Fibroblast of lung (primary cell): ENCODE measurements at regions not wholly inside any gene's neighbourhood (a gene's known extent, or its start where the extent isn't known, plus 50 kb on each side); places are given as distances from the start of the nearest gene placed in this dataset.

Experiments
- DNase-seq, 2 donors: peaks; one replicate each; pipeline versions ENCODE4 v3.0.0 to v3.0.0-alpha.2; 2010; ENCODE audit warnings: low read depth in 2 of 2
- H2AFZ ChIP-seq: 2 replicates; pipeline ENCODE4 v1.5.1; 2012; ENCODE audit warnings: low read length, control low read depth, inconsistent platforms
- H3K27ac ChIP-seq: 2 replicates; pipeline ENCODE4 v1.5.1; 2011; ENCODE audit warnings: low read length, control low read depth; ENCODE audit not compliant: insufficient read depth
- H3K27me3 ChIP-seq: 2 replicates; pipeline ENCODE4 v1.5.1; 2011; ENCODE audit warnings: mild to moderate bottlenecking, low read length; ENCODE audit not compliant: control insufficient read depth, insufficient read depth
- H3K36me3 ChIP-seq: 2 replicates; pipeline ENCODE4 v1.5.1; 2011; ENCODE audit warnings: low read length; ENCODE audit not compliant: control insufficient read depth, insufficient read depth
- H3K4me1 ChIP-seq: 2 replicates; pipeline ENCODE4 v1.5.1; 2011; ENCODE audit warnings: low read length; ENCODE audit not compliant: control insufficient read depth, insufficient read depth; ENCODE audit errors: extremely low read depth
- H3K4me2 ChIP-seq: 2 replicates; pipeline ENCODE4 v1.5.1; 2011; ENCODE audit warnings: low read length, control low read depth; ENCODE audit not compliant: insufficient read depth; ENCODE audit errors: extremely low read depth
- H3K4me3 ChIP-seq, 4 experiments: fragments of 200-600 bp in 1 of 4; sonication (generic) in 1 of 4; replicated peaks in 1 of 4; 2 replicates each; pipeline ENCODE4 v1.5.1; 2011 to 2016; ENCODE audit warnings: low read length in 4 of 4, low read depth in 3 of 4, mild to moderate bottlenecking in 3 of 4, control low read depth in 2 of 4, inconsistent platforms in 1 of 4, mixed read lengths in 1 of 4; ENCODE audit not compliant: insufficient read depth in 1 of 4; ENCODE audit errors: control extremely low read depth in 1 of 4
- H3K79me2 ChIP-seq: 2 replicates; pipeline ENCODE4 v1.5.1; 2012; ENCODE audit warnings: mild to moderate bottlenecking, low read length, inconsistent platforms; ENCODE audit not compliant: control insufficient read depth, insufficient read depth
- H3K9ac ChIP-seq: 2 replicates; pipeline ENCODE4 v1.5.1; 2011; ENCODE audit warnings: mild to moderate bottlenecking, low read length, control low read depth; ENCODE audit not compliant: insufficient read depth
- H3K9me3 ChIP-seq: 2 replicates; pipeline ENCODE4 v1.5.1; 2012; ENCODE audit warnings: low read depth, low read length; ENCODE audit not compliant: control insufficient read depth, insufficient read depth
- H4K20me1 ChIP-seq: 2 replicates; pipeline ENCODE4 v1.5.1; 2011; ENCODE audit warnings: low read length; ENCODE audit not compliant: control insufficient read depth, insufficient read depth; ENCODE audit errors: extremely low read depth
- CTCF ChIP-seq, 2 donors: IDR thresholded peaks in 1 of 2; conservative IDR thresholded peaks in 1 of 2; 1 replicate in 1 of 2; 2 replicates in 1 of 2; pipeline ENCODE4 v1.5.1; 2011 to 2012; ENCODE audit warnings: low read length in 2 of 2, control low read depth in 1 of 2, inconsistent platforms in 1 of 2, low read depth in 1 of 2, mild to moderate bottlenecking in 1 of 2
- EZH2 ChIP-seq: IDR thresholded peaks from 2 replicates; pipeline ENCODE4 v1.5.1; 2012; ENCODE audit warnings: low read length, control low read depth, mild to moderate bottlenecking; ENCODE audit errors: missing control alignments

- Histone ChIP-seq H2AFZ (no peak overlapping the region), H3K9me3 (no peaks in the 10 kb centered on the region), H3K4me2 (no peak overlapping the region), H4K20me1 (no peaks in the 10 kb centered on the region), H3K9ac (no peak overlapping the region), H3K4me1 (no peaks in the 10 kb centered on the region), H3K27me3 (no peaks in the 10 kb centered on the region), H3K27ac (no peak overlapping the region), H3K4me3 (no peak overlapping the region), H3K79me2 (no peaks in the 10 kb centered on the region), H3K36me3 (no peaks in the 10 kb centered on the region)
- no peak for DNase-seq
- no peak for TF ChIP-seq CTCF (conservative IDR thresholded peaks at IDR 0.05 in 1 of 2, IDR thresholded peaks at IDR 0.05 in 1 of 2; ENCODE audit: low read depth in 1 of 2, low read length in 2 of 2)
- TF ChIP-seq EZH2 = no peak
These were observed 952.0 kb upstream of the MBL2 start for GRCh38 chr10:53724581-53724980.

- no peak overlapping the region for H3K9ac ChIP-seq
- no peak for TF ChIP-seq EZH2
- TF ChIP-seq CTCF (conservative IDR thresholded peaks at IDR 0.05 in 1 of 2, IDR thresholded peaks at IDR 0.05 in 1 of 2; ENCODE audit: low read depth in 1 of 2, low read length in 2 of 2) = no peak
- H3K79me2 ChIP-seq = no peaks in the 10 kb centered on the region
- H3K36me3 ChIP-seq = no peaks in the 10 kb centered on the region
- no peaks in the 10 kb centered on the region for H3K9me3 ChIP-seq
- no peaks in the 10 kb centered on the region for H3K4me1 ChIP-seq
- no peak for DNase-seq
- H3K4me2 ChIP-seq = no peak overlapping the region
- no peaks in the 10 kb centered on the region for H3K27me3 ChIP-seq
- H4K20me1 ChIP-seq = no peaks in the 10 kb centered on the region
- no peak overlapping the region for H2AFZ ChIP-seq
- no peak overlapping the region for H3K4me3 ChIP-seq
- no peak overlapping the region for H3K27ac ChIP-seq
These were observed 947.1 kb upstream of the MBL2 start for GRCh38 chr10:53719658-53720057.

GRCh38 chr10:53716156-53716555 is 943.6 kb upstream of the MBL2 start:
- no peak overlapping the region for H3K27ac ChIP-seq
- H2AFZ ChIP-seq = no peak overlapping the region
- H3K9ac ChIP-seq = no peak overlapping the region
- no peaks in the 10 kb centered on the region for H3K79me2 ChIP-seq
- no peaks in the 10 kb centered on the region for H3K9me3 ChIP-seq
- no peaks in the 10 kb centered on the region for H3K36me3 ChIP-seq
- no peaks in the 10 kb centered on the region for H3K27me3 ChIP-seq
- no peak overlapping the region for H3K4me2 ChIP-seq
- no peaks in the 10 kb centered on the region for H3K4me1 ChIP-seq
- H4K20me1 ChIP-seq = no peaks in the 10 kb centered on the region
- H3K4me3 ChIP-seq = no peak overlapping the region
- no peak for DNase-seq
- no peak for TF ChIP-seq EZH2
- TF ChIP-seq CTCF (conservative IDR thresholded peaks at IDR 0.05 in 1 of 2, IDR thresholded peaks at IDR 0.05 in 1 of 2; ENCODE audit: low read depth in 1 of 2, low read length in 2 of 2) = no peak
